SU-DHL-6 (cell line): ENCODE measurements at regions not wholly inside any gene's neighbourhood (a gene's known extent, or its start where the extent isn't known, plus 50 kb on each side); places are given as distances from the start of the nearest gene placed in this dataset.

Source experiments
- H2AFZ ChIP-seq: fragments of 200-600 bp; sonication (generic); 2 replicates; pipeline ENCODE4 v1.6.1; 2014; ENCODE audit warnings: low read depth, mild to moderate bottlenecking, moderate library complexity, mixed read lengths, antibody characterized with exemption, low read length; ENCODE audit not compliant: severe bottlenecking
- H3F3A ChIP-seq: fragments of 200-600 bp; shearing (Covaris generic); 2 replicates; pipeline ENCODE4 v1.6.0; 2016; ENCODE audit warnings: antibody characterized with exemption, mild to moderate bottlenecking; ENCODE audit not compliant: insufficient read depth
- H3K27ac ChIP-seq: fragments of 200-600 bp; sonication (generic); 2 replicates; pipeline ENCODE4 v1.5.1; 2016; ENCODE audit warnings: low read depth, mild to moderate bottlenecking, low read length, moderate library complexity, mixed read lengths
- H3K27me3 ChIP-seq: fragments of 200-600 bp; sonication (generic), shearing (Covaris generic); 2 replicates; pipeline ENCODE4 v1.6.0; 2014; ENCODE audit warnings: mild to moderate bottlenecking, low read length
- H3K36me3 ChIP-seq: fragments of 200-600 bp; sonication (generic); 2 replicates; pipeline ENCODE4 v1.6.1; 2014; ENCODE audit warnings: mild to moderate bottlenecking, low read length, mixed read lengths
- H3K4me2 ChIP-seq: fragments of 300-600, 200-600 bp; shearing (Covaris generic), sonication (generic); 2 replicates; pipeline ENCODE4 v1.6.0; 2014; ENCODE audit warnings: low read length, low read depth, mild to moderate bottlenecking; ENCODE audit not compliant: poor library complexity, severe bottlenecking
- H3K4me3 ChIP-seq: fragments of 200-600 bp; sonication (generic); 2 replicates; pipeline ENCODE4 v1.5.1; 2014; ENCODE audit warnings: antibody characterized with exemption, low read length, mild to moderate bottlenecking, mixed read lengths; ENCODE audit not compliant: insufficient read depth, poor library complexity, severe bottlenecking
- H3K79me2 ChIP-seq: fragments of 200-600 bp; sonication (generic); 2 replicates; pipeline ENCODE4 v1.6.1; 2014; ENCODE audit warnings: mild to moderate bottlenecking, low read length, moderate library complexity; ENCODE audit not compliant: insufficient read depth
- H3K9ac ChIP-seq: fragments of 200-600 bp; sonication (generic); 2 replicates; pipeline ENCODE4 v1.7.0; 2014; ENCODE audit warnings: mild to moderate bottlenecking, low read length
- H3K9me2 ChIP-seq: fragments of 200-600 bp; sonication (generic); replicated peaks from 2 replicates; pipeline ENCODE4 v1.6.1; 2014; ENCODE audit warnings: low read length; ENCODE audit not compliant: insufficient read depth
- H3K9me3 ChIP-seq: fragments of 200-600 bp; sonication (generic); 2 replicates; pipeline ENCODE4 v1.6.1; 2014; ENCODE audit warnings: low read length, mixed read lengths; ENCODE audit not compliant: insufficient read depth
- H4K20me1 ChIP-seq: fragments of 200-600 bp; sonication (generic); 2 replicates; pipeline ENCODE4 v1.6.1; 2014; ENCODE audit warnings: low read depth, mild to moderate bottlenecking, antibody characterized with exemption, low read length, moderate library complexity, mixed read lengths
- EZH2phosphoT487 ChIP-seq: fragments of 200-600 bp; sonication (generic), shearing (Covaris generic); conservative IDR thresholded peaks from 2 replicates; pipeline ENCODE4 v1.6.1; 2018; ENCODE audit warnings: mild to moderate bottlenecking, antibody characterized with exemption, low read length, moderate library complexity, mixed read lengths
- TF ChIP-seq, protein P1 (sequence below): fragments of 200-600 bp; sonication (generic); IDR thresholded peaks from one replicate; pipeline ENCODE4 v1.5.1; 2017; ENCODE audit warnings: antibody characterized with exemption, mild to moderate bottlenecking, low read length, moderate library complexity; ENCODE audit not compliant: insufficient read depth, poor library complexity, severe bottlenecking

DNA sequence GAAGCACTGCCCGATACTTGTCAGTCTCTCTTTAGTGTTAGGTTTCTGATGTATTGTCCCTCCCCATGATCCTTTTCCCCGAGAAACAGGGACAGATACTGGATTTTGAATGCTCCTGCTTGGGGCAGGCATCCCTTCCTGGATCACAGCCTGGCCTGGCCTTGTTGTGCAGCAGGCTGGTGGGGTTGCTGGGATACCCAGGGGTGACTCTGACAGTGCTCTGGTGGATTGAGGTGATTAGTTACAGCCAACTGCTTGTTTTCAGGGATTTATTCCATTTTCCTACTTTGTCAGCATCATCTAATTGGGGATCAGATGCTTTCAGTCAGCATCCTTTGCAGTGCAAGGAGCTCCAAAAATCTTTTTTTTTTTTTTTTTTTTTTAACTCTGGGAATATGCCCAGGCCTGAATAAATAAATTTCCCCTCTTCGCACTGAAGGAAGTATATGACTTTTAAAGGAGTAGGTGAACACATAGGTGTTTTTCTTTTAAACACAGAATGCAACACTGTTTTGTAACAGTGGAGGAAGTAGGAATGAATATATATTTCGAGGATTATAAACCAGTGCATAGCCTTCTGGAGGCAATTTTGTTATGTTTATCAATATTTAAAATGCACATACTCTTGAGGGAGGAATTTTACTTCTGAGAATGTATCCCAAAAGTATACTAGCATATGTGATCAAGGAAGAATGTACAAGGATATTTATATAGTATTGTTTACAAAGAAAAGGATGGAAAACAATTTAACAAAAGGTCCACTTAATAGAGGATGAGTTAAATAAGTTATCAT, 127.3 kb upstream of the ELL2 start:
- no peaks in the 10 kb centered on the region for H4K20me1 ChIP-seq
- H3K27me3 ChIP-seq = no peaks in the 10 kb centered on the region
- no peaks in the 10 kb centered on the region for H3K9me3 ChIP-seq
- TF ChIP-seq, protein P1, sequence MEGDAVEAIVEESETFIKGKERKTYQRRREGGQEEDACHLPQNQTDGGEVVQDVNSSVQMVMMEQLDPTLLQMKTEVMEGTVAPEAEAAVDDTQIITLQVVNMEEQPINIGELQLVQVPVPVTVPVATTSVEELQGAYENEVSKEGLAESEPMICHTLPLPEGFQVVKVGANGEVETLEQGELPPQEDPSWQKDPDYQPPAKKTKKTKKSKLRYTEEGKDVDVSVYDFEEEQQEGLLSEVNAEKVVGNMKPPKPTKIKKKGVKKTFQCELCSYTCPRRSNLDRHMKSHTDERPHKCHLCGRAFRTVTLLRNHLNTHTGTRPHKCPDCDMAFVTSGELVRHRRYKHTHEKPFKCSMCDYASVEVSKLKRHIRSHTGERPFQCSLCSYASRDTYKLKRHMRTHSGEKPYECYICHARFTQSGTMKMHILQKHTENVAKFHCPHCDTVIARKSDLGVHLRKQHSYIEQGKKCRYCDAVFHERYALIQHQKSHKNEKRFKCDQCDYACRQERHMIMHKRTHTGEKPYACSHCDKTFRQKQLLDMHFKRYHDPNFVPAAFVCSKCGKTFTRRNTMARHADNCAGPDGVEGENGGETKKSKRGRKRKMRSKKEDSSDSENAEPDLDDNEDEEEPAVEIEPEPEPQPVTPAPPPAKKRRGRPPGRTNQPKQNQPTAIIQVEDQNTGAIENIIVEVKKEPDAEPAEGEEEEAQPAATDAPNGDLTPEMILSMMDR = no peak
- no peak for TF ChIP-seq EZH2phosphoT487
- no peak overlapping the region for H3K9ac ChIP-seq
- no peak overlapping the region for H2AFZ ChIP-seq
- no peak overlapping the region for H3K4me2 ChIP-seq
- no peaks in the 10 kb centered on the region for H3K79me2 ChIP-seq
- H3K4me3 ChIP-seq = no peak overlapping the region
- H3F3A ChIP-seq = no peaks in the 10 kb centered on the region
- no peaks in the 10 kb centered on the region for H3K9me2 ChIP-seq
- no peaks in the 10 kb centered on the region for H3K36me3 ChIP-seq
- no peak overlapping the region for H3K27ac ChIP-seq

DNA sequence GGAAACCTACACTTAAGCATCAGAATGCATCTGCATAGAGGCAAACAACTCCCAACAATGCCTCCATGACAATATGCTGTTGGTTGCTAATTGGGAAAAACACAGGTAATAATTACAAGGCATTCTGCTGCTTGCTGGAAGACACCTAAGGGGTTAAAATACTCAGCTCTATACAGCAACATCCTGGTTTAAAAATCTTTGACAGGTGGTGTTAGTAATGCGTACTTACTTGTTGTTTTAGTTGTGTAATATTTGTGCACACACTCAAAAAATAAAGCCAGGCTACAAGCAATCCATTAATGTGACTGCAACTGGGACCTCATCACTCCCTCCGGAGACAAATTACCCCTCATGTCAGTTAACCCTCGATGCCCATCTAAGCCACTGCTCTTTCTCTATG, 126.3 kb upstream of the ELL2 start:
- Histone ChIP-seq H3K36me3 (no peaks in the 10 kb centered on the region), H3K9me2 (no peaks in the 10 kb centered on the region), H3K4me3 (no peak overlapping the region), H3K9me3 (no peaks in the 10 kb centered on the region), H4K20me1 (no peaks in the 10 kb centered on the region), H3K4me2 (no peak overlapping the region), H3K27ac (no peak overlapping the region), H3K27me3 (no peaks in the 10 kb centered on the region), H3K79me2 (no peaks in the 10 kb centered on the region), H2AFZ (no peak overlapping the region), H3F3A (no peaks in the 10 kb centered on the region), H3K9ac (no peak overlapping the region)
- TF ChIP-seq, protein P1 = no peak
- TF ChIP-seq EZH2phosphoT487 = no peak

DNA sequence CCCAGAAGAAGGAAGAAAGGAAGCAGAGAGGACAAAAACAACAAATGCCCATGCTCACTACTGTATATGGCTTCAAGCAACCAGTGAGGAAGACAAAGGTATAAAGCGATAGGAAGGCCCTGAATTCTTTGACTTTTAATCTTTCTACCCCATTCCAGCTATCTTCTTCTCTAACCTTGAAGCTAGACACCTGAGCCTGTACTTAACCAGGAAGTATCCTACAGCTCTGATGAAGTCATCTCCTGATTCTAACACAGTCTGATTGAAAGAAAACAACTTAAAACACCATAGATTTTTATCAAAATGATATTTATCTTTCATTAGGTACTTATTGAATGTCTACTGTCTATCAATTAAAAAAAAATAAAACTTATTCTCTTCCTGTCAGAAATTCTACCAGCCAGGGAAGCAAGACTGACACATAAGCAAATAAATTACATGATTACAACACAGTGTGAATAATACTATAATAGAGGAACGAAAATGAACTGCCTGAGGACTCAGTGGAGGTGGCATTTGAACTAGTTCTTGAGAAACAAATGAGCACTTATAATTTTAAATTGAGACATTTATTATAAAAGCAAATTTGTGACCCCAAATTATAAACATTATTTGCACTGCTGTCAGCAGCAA, 123.3 kb upstream of the ELL2 start:
- Histone ChIP-seq H3K27me3 (no peaks in the 10 kb centered on the region), H3K4me2 (no peak overlapping the region), H3K9me3 (no peaks in the 10 kb centered on the region), H3K36me3 (no peaks in the 10 kb centered on the region), H3K4me3 (no peak overlapping the region), H3K27ac (no peak overlapping the region), H2AFZ (no peak overlapping the region), H3K9ac (no peak overlapping the region), H4K20me1 (no peaks in the 10 kb centered on the region), H3F3A (no peaks in the 10 kb centered on the region), H3K79me2 (no peaks in the 10 kb centered on the region), H3K9me2 (no peaks in the 10 kb centered on the region)
- TF ChIP-seq, protein P1 = no peak
- TF ChIP-seq EZH2phosphoT487 = no peak
